ENCODE measurements at regions not wholly inside any gene's neighbourhood (a gene's known extent, or its start where the extent isn't known, plus 50 kb on each side); places are given as distances from the start of the nearest gene placed in this dataset.

DNA sequence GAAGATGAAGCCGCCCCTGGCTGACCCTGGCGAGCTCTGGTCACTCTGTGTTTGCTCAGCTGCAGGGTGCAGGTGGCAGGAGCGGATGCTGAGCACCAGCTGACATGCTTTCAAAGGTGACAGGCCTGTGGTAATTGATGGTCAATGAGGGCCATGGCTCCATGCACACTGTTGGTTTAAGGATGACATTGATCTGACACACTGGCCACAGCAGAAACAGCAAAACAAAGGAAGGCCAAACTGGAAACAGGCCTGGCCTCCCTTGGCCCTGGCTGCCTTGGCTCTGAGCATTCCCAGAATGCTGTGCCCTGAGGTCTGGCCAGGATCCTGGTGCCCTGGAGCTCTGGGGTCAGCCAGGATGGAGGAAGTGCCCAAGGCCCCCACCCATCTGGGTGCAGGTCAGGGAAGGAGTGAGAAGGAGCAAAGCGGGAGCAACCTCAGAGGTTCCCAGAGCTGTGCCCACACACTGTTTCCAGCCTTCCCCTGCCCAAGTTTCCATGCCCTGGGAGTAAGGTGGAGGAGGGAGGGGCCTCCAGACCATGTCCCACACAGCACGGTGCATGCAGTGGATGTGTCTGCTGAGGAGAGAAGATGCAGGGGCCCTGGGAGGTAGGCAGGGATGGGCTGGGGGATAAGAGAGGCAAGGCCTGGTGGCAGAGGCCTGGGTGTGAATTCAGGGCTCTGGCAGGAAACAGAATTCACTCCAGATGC, 302.2 kb downstream of the RPS24 start:
- TF ChIP-seq TCF12 (IDR thresholded peaks at IDR 0.05) (peak; percentile 92), RFX5 (IDR thresholded peaks at IDR 0.05; ENCODE audit: low read length) (no peak), NFIC (IDR thresholded peaks at IDR 0.05; ENCODE audit: borderline replicate concordance) (peak; percentile 55; the same call in 1 of the 2 replicates), YY1 (IDR thresholded peaks at IDR 0.05; ENCODE audit: low read depth) (no peak), CHD2 (IDR thresholded peaks at IDR 0.05; ENCODE audit: low read length, partially characterized antibody) (no peak), RCOR1 (IDR thresholded peaks at IDR 0.05; ENCODE audit: low read length) (no peak), MEF2A (IDR thresholded peaks at IDR 0.05; ENCODE audit: borderline replicate concordance, low read depth) (no peak), RXRA (IDR thresholded peaks at IDR 0.05; ENCODE audit: borderline replicate concordance, low read depth) (no peak; the same call in 1 of the 2 replicates), EP300 (IDR thresholded peaks at IDR 0.05; ENCODE audit: borderline replicate concordance in 1 of 2, low read depth in 1 of 2, low read length in 1 of 2) (peak in 1 of 2 experiments; percentile 64; a peak in 1 of 4 replicates), TEAD4 (IDR thresholded peaks at IDR 0.05; ENCODE audit: borderline replicate concordance, insufficient read depth) (no peak), GATA2 (CRISPR knock-in tag; IDR thresholded peaks at IDR 0.05) (no peak)
- TF ChIP-seq, protein P1, sequence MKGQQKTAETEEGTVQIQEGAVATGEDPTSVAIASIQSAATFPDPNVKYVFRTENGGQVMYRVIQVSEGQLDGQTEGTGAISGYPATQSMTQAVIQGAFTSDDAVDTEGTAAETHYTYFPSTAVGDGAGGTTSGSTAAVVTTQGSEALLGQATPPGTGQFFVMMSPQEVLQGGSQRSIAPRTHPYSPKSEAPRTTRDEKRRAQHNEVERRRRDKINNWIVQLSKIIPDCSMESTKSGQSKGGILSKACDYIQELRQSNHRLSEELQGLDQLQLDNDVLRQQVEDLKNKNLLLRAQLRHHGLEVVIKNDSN (IDR thresholded peaks at IDR 0.05; ENCODE audit: borderline replicate concordance, low read depth) = no peak
- TF ChIP-seq, protein P2, sequence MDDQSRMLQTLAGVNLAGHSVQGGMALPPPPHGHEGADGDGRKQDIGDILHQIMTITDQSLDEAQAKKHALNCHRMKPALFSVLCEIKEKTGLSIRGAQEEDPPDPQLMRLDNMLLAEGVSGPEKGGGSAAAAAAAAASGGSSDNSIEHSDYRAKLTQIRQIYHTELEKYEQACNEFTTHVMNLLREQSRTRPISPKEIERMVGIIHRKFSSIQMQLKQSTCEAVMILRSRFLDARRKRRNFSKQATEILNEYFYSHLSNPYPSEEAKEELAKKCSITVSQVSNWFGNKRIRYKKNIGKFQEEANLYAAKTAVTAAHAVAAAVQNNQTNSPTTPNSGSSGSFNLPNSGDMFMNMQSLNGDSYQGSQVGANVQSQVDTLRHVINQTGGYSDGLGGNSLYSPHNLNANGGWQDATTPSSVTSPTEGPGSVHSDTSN (IDR thresholded peaks at IDR 0.05) = peak; percentile 78
- Histone ChIP-seq H3K4me3 (ENCODE audit: low read depth in 2 of 2, low read length in 1 of 2) (no peak overlapping the region), H3K9me3 (no peaks in the 10 kb centered on the region), H3K27me3 (ENCODE audit: insufficient read depth) (no peaks in the 10 kb centered on the region), H4K20me1 (ENCODE audit: insufficient read depth) (no peaks in the 10 kb centered on the region), H3K79me2 (ENCODE audit: insufficient read depth) (no peaks in the 10 kb centered on the region), H3K4me1 (ENCODE audit: control insufficient read depth in 1 of 2, insufficient read depth in 2 of 2, low read depth in 1 of 2, low read length in 1 of 2) (peaks cover 29 to 31% of the 10 kb centered on the region in 2 experiments; a peak in 3 of 4 replicates), H3K9me2 (no peaks in the 10 kb centered on the region), H3F3A (replicated peaks; ENCODE audit: insufficient read depth) (peaks cover 19% of the 10 kb centered on the region), H3K27ac (ENCODE audit: low read depth in 2 of 2, low read length in 1 of 2) (peak overlapping the region; percentile 84 to 86), H3K4me2 (peak overlapping the region; percentile 55; the same call in 1 of the 2 replicates), H3K9ac (peak overlapping the region; percentile 29; the same call in 1 of the 2 replicates), H2AFZ (ENCODE audit: low read depth) (peak overlapping the region; percentile 33; the same call in 1 of the 2 replicates), H3K36me3 (replicated peaks in 1 of 2; ENCODE audit: control insufficient read depth in 1 of 2, insufficient read depth in 2 of 2, low read length in 1 of 2) (no peaks in the 10 kb centered on the region)
- 66% methylated on average over 3 of the region's 5 CpGs for WGBS (ENCODE audit: low lambda C conversion rate)
- ChIA-PET POLR2A (interaction anchor here (1.1 kb wide), 1 partner anchor 98 kb away, joined by 4 read pairs; no protein-coding TSS in a partner anchor), CTCF (interaction anchor here (0.8 to 1.3 kb wide), 3 partner anchors 12 to 90 kb away, joined by 3 to 4 read pairs (median 3); no protein-coding TSS in a partner anchor)
- peak; percentile 59 for DNase-seq

DNA sequence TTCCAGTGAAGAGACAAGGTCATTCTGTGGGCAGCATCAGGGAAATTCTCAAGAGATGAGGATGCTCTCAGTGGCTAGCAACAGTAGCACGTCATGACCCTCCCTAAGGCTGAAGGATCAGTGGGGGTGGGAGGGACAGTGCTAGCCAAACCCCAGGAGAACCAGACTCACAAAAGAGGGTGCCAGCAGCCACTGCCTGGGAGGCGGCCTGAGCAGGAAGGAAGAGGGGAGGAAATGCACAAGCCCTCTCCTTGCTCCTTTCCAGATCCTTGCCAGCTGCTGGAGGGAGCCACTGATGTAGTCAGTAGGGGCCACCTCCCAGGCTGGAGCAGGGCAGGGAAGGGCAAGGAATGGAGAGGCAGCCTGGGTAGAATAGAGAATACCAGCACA, 302.7 kb downstream of the RPS24 start:
- 20% methylated on average over 1 of the region's 2 CpGs for WGBS (ENCODE audit: low lambda C conversion rate)
- peaks cover 19% of the 10 kb centered on the region for H3F3A ChIP-seq (replicated peaks; ENCODE audit: insufficient read depth)
- CTCF ChIA-PET = interaction anchor here (1.3 kb wide), 1 partner anchor 24 kb away, joined by 3 read pairs; no protein-coding TSS in a partner anchor
- no peaks in the 10 kb centered on the region for H3K27me3 ChIP-seq (ENCODE audit: insufficient read depth)
- H3K27ac ChIP-seq (ENCODE audit: low read depth in 2 of 2, low read length in 1 of 2) = peak overlapping the region; percentile 84 to 86
- H4K20me1 ChIP-seq (ENCODE audit: insufficient read depth) = no peaks in the 10 kb centered on the region
- H3K9me2 ChIP-seq = no peaks in the 10 kb centered on the region
- no peak overlapping the region for H3K4me3 ChIP-seq (ENCODE audit: low read depth in 2 of 2, low read length in 1 of 2)
- no peaks in the 10 kb centered on the region for H3K9me3 ChIP-seq
- H3K36me3 ChIP-seq (replicated peaks in 1 of 2; ENCODE audit: control insufficient read depth in 1 of 2, insufficient read depth in 2 of 2, low read length in 1 of 2) = no peaks in the 10 kb centered on the region
- no peak overlapping the region for H3K9ac ChIP-seq
- peak overlapping the region; percentile 55; the same call in 1 of the 2 replicates for H3K4me2 ChIP-seq
- POLR2A ChIA-PET = no interaction called here
- DNase-seq = no peak
- H3K4me1 ChIP-seq (ENCODE audit: control insufficient read depth in 1 of 2, insufficient read depth in 2 of 2, low read depth in 1 of 2, low read length in 1 of 2) = peaks cover 25 to 31% of the 10 kb centered on the region in 2 experiments; a peak in 3 of 4 replicates
- H2AFZ ChIP-seq (ENCODE audit: low read depth) = peak overlapping the region; percentile 33; the same call in 1 of the 2 replicates
- no peaks in the 10 kb centered on the region for H3K79me2 ChIP-seq (ENCODE audit: insufficient read depth)
- peak; percentile 68; the same call in 1 of the 2 replicates for TF ChIP-seq NFIC (IDR thresholded peaks at IDR 0.05; ENCODE audit: borderline replicate concordance)
- TF ChIP-seq RAD21 (IDR thresholded peaks at IDR 0.05; ENCODE audit: low read length) = peak; percentile 3; the same call in 1 of the 2 replicates
- no peak for TF ChIP-seq GATA2 (CRISPR knock-in tag; IDR thresholded peaks at IDR 0.05)
- TF ChIP-seq RXRA (IDR thresholded peaks at IDR 0.05; ENCODE audit: borderline replicate concordance, low read depth) = peak; percentile 73; the same call in 1 of the 2 replicates
- TF ChIP-seq, protein P3, sequence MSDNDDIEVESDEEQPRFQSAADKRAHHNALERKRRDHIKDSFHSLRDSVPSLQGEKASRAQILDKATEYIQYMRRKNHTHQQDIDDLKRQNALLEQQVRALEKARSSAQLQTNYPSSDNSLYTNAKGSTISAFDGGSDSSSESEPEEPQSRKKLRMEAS (IDR thresholded peaks at IDR 0.05; ENCODE audit: low read depth) = peak; percentile 59; the same call in 1 of the 2 replicates
- TF ChIP-seq FOXM1 (IDR thresholded peaks at IDR 0.05; ENCODE audit: low read depth) = no peak
- no peak for TF ChIP-seq NRF1 (IDR thresholded peaks at IDR 0.05; ENCODE audit: low read depth, low read length)
- TF ChIP-seq, protein P2 (IDR thresholded peaks at IDR 0.05) = peak; percentile 36
- TF ChIP-seq RFX5 (IDR thresholded peaks at IDR 0.05; ENCODE audit: low read length) = no peak
- no peak for TF ChIP-seq ELF1 (IDR thresholded peaks at IDR 0.05)
- TF ChIP-seq, protein P4, sequence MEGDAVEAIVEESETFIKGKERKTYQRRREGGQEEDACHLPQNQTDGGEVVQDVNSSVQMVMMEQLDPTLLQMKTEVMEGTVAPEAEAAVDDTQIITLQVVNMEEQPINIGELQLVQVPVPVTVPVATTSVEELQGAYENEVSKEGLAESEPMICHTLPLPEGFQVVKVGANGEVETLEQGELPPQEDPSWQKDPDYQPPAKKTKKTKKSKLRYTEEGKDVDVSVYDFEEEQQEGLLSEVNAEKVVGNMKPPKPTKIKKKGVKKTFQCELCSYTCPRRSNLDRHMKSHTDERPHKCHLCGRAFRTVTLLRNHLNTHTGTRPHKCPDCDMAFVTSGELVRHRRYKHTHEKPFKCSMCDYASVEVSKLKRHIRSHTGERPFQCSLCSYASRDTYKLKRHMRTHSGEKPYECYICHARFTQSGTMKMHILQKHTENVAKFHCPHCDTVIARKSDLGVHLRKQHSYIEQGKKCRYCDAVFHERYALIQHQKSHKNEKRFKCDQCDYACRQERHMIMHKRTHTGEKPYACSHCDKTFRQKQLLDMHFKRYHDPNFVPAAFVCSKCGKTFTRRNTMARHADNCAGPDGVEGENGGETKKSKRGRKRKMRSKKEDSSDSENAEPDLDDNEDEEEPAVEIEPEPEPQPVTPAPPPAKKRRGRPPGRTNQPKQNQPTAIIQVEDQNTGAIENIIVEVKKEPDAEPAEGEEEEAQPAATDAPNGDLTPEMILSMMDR (IDR thresholded peaks at IDR 0.05) = no peak
- no peak for TF ChIP-seq FOXJ3 (CRISPR knock-in tag; IDR thresholded peaks at IDR 0.05)
- peak; percentile 38; the same call in 1 of the 2 replicates for TF ChIP-seq JUND (IDR thresholded peaks at IDR 0.05)
- 0 out of 2 replicates have a peak, but pooled peaks have one; percentile 33 for TF ChIP-seq POLR2AphosphoS5 (IDR thresholded peaks at IDR 0.05; ENCODE audit: low read depth, low read length)
